WTC11 (cell line): ENCODE measurements at regions not wholly inside any gene's neighbourhood (a gene's known extent, or its start where the extent isn't known, plus 50 kb on each side); places are given as distances from the start of the nearest gene placed in this dataset.

ENCODE experiments used
- ATAC-seq: fragments of 200-7000 bp; cut with Tn5 transposase; 2 replicates; pipeline ENCODE4 v1.10.0; 2021; ENCODE audit warnings: mild to moderate bottlenecking, moderate library complexity
- CTCF ChIA-PET: fragments of 300-600 bp; sonication (Branson Sonifier 250); formaldehyde crosslinking; loops from one replicate; lab custom pipeline; 2021; ENCODE audit warnings: antibody characterized with exemption; lab: Charles Lee
- POLR2A ChIA-PET: fragments of 350-600 bp; sonication (Branson Sonifier 250); formaldehyde crosslinking; loops from one replicate; lab custom pipeline; 2021; ENCODE audit warnings: antibody characterized with exemption; lab: Charles Lee
- DNase-seq: peaks from one replicate; pipeline ENCODE4 v3.0.0; 2021; ENCODE audit warnings: low spot score
- H3K27ac Mint-ChIP-seq: 2 replicates; pipeline ENCODE4 v1.8.0; 2021; ENCODE audit warnings: mixed read lengths
- H3K27me3 Mint-ChIP-seq: 2 replicates; pipeline ENCODE4 v1.8.0; 2021; ENCODE audit warnings: low read depth, mild to moderate bottlenecking, moderate library complexity, mixed read lengths
- H3K36me3 Mint-ChIP-seq: 2 replicates; pipeline ENCODE4 v1.8.0; 2021; ENCODE audit warnings: mixed read lengths
- H3K4me1 Mint-ChIP-seq: 2 replicates; pipeline ENCODE4 v1.8.0; 2022; ENCODE audit warnings: mixed read lengths
- H3K4me3 Mint-ChIP-seq: 2 replicates; pipeline ENCODE4 v1.8.0; 2021; ENCODE audit warnings: mild to moderate bottlenecking, moderate library complexity, mixed read lengths
- H3K9me3 Mint-ChIP-seq: 2 replicates; pipeline ENCODE4 v1.8.0; 2021; ENCODE audit warnings: mixed read lengths
- AFF4 ChIP-seq: sonication (generic); formaldehyde crosslinking; IDR thresholded peaks from 2 replicates; pipeline ENCODE4 v1.8.1; 2023; ENCODE audit warnings: mild to moderate bottlenecking, missing genetic modification reagents, borderline replicate concordance
- ATF2 ChIP-seq: sonication (generic); formaldehyde crosslinking; IDR thresholded peaks from 2 replicates; pipeline ENCODE4 v1.8.1; 2022; ENCODE audit warnings: low read depth, missing genetic modification reagents, borderline replicate concordance
- FOXP1 ChIP-seq: sonication (generic); formaldehyde crosslinking; IDR thresholded peaks from 2 replicates; pipeline ENCODE4 v1.8.0; 2022; ENCODE audit warnings: missing genetic modification reagents, mild to moderate bottlenecking, moderate library complexity, borderline replicate concordance
- NR1H2 ChIP-seq: sonication (generic); formaldehyde crosslinking; IDR thresholded peaks from 2 replicates; pipeline ENCODE4 v1.9.0; 2021; ENCODE audit warnings: mild to moderate bottlenecking, moderate library complexity, missing genetic modification reagents
- NR2C2 ChIP-seq: sonication (generic); formaldehyde crosslinking; IDR thresholded peaks from 2 replicates; pipeline ENCODE4 v1.8.0; 2022; ENCODE audit warnings: mild to moderate bottlenecking, missing genetic modification reagents
- SMAD4 ChIP-seq: sonication (generic); formaldehyde crosslinking; IDR thresholded peaks from 2 replicates; pipeline ENCODE4 v1.8.0; 2022; ENCODE audit warnings: mild to moderate bottlenecking, missing genetic modification reagents
- SOX15 ChIP-seq: fragments of 250-450 bp; sonication (Bioruptor Pico); IDR thresholded peaks from 2 replicates; pipeline ENCODE4 v1.9.0; 2021; ENCODE audit warnings: mild to moderate bottlenecking
- SP1 ChIP-seq: sonication (generic); formaldehyde crosslinking; conservative IDR thresholded peaks from 2 replicates; pipeline ENCODE4 v1.8.1; 2022; ENCODE audit warnings: missing genetic modification reagents
- TCF7 ChIP-seq: sonication (generic); formaldehyde crosslinking; IDR thresholded peaks from 2 replicates; pipeline ENCODE4 v1.8.0; 2022; ENCODE audit warnings: mild to moderate bottlenecking, low read depth, missing genetic modification reagents, moderate library complexity
- TP53 ChIP-seq: sonication (generic); formaldehyde crosslinking; IDR thresholded peaks from 2 replicates; pipeline ENCODE4 v1.8.1; 2023; ENCODE audit warnings: mild to moderate bottlenecking, missing genetic modification reagents
- USF1 ChIP-seq: sonication (generic); formaldehyde crosslinking; IDR thresholded peaks from 2 replicates; pipeline ENCODE4 v1.8.0; 2022; ENCODE audit warnings: mild to moderate bottlenecking, missing genetic modification reagents
- ZNF416 ChIP-seq: fragments of 250-450 bp; sonication (Bioruptor Pico); IDR thresholded peaks from 2 replicates; pipeline ENCODE4 v1.9.0; 2021; ENCODE audit warnings: mild to moderate bottlenecking, inconsistent platforms
- ZNF425 ChIP-seq: fragments of 250-450 bp; sonication (Bioruptor Pico); conservative IDR thresholded peaks from 2 replicates; pipeline ENCODE4 v1.9.0; 2021; ENCODE audit warnings: mild to moderate bottlenecking
- TF ChIP-seq, protein P1 (sequence below): sonication (generic); formaldehyde crosslinking; conservative IDR thresholded peaks from 2 replicates; pipeline ENCODE4 v1.8.1; 2023; ENCODE audit warnings: mild to moderate bottlenecking, low read depth, missing genetic modification reagents, moderate library complexity
- TF ChIP-seq, protein P2 (sequence below): sonication (generic); formaldehyde crosslinking; IDR thresholded peaks from 2 replicates; pipeline ENCODE4 v1.8.1; 2022; ENCODE audit warnings: missing genetic modification reagents, borderline replicate concordance
- TF ChIP-seq, protein P3 (sequence below): sonication (generic); formaldehyde crosslinking; IDR thresholded peaks from 2 replicates; pipeline ENCODE4 v1.8.1; 2022; ENCODE audit warnings: mild to moderate bottlenecking, moderate library complexity, missing genetic modification reagents
- TF ChIP-seq, protein P4 (sequence below): sonication (generic); formaldehyde crosslinking; IDR thresholded peaks from 2 replicates; pipeline ENCODE4 v1.8.0; 2022; ENCODE audit warnings: mild to moderate bottlenecking, missing genetic modification reagents

- no peak for TF ChIP-seq ATF2
- TF ChIP-seq, protein P1, sequence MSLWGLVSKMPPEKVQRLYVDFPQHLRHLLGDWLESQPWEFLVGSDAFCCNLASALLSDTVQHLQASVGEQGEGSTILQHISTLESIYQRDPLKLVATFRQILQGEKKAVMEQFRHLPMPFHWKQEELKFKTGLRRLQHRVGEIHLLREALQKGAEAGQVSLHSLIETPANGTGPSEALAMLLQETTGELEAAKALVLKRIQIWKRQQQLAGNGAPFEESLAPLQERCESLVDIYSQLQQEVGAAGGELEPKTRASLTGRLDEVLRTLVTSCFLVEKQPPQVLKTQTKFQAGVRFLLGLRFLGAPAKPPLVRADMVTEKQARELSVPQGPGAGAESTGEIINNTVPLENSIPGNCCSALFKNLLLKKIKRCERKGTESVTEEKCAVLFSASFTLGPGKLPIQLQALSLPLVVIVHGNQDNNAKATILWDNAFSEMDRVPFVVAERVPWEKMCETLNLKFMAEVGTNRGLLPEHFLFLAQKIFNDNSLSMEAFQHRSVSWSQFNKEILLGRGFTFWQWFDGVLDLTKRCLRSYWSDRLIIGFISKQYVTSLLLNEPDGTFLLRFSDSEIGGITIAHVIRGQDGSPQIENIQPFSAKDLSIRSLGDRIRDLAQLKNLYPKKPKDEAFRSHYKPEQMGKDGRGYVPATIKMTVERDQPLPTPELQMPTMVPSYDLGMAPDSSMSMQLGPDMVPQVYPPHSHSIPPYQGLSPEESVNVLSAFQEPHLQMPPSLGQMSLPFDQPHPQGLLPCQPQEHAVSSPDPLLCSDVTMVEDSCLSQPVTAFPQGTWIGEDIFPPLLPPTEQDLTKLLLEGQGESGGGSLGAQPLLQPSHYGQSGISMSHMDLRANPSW (CRISPR knock-in tag) = no peak
- no peak for TF ChIP-seq AFF4 (CRISPR knock-in tag)
- TF ChIP-seq, protein P2, sequence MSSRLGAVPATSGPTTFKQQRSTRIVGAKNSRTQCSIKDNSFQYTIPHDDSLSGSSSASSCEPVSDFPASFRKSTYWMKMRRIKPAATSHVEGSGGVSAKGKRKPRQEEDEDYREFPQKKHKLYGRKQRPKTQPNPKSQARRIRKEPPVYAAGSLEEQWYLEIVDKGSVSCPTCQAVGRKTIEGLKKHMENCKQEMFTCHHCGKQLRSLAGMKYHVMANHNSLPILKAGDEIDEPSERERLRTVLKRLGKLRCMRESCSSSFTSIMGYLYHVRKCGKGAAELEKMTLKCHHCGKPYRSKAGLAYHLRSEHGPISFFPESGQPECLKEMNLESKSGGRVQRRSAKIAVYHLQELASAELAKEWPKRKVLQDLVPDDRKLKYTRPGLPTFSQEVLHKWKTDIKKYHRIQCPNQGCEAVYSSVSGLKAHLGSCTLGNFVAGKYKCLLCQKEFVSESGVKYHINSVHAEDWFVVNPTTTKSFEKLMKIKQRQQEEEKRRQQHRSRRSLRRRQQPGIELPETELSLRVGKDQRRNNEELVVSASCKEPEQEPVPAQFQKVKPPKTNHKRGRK (CRISPR knock-in tag) = no peak
- TF ChIP-seq, protein P3, sequence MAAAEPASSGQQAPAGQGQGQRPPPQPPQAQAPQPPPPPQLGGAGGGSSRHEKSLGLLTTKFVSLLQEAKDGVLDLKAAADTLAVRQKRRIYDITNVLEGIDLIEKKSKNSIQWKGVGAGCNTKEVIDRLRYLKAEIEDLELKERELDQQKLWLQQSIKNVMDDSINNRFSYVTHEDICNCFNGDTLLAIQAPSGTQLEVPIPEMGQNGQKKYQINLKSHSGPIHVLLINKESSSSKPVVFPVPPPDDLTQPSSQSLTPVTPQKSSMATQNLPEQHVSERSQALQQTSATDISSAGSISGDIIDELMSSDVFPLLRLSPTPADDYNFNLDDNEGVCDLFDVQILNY (CRISPR knock-in tag) = no peak
- TF ChIP-seq SMAD4 (CRISPR knock-in tag) = no peak
Observed at GRCh38 chr5:135266303-135266635, 132.8 kb downstream of the MACROH2A1 start (continued).

DNA sequence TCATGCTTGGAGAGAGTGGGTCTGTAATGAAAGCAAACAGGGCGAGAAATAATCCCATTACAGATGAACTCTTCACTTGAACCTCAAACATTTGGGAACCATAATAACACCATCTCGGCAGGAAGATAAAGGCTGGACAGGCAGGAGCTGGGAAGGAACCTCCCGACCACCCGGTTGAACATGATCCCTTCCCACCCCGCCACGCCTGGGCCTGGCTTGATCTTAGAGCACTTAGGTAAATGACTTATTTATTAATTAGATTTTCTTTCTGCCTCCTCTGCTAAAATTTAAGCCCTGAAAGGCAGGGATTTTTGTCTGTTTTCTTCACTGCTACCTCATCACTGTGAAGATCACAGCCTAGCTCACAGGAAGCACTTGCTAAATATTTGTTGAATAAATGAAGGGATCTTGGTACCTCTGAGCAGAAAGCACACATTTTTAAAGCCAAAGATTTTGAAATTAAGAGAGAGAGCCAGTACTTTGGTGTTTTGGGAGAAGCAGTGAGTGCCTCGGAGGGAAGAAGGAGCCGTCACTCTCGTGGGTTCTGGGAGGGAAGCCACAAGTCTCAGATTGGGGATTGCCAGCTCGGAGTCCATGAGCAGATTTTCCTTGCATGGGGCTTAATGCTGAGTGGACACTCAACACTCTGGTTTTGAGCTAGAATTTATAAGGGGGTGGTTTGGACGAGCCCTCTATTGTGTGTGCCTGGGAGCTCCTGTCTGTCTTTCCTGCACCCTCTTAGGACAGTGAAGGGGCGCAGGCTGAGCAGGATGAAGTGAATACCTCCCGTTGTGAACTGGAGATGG is 133.3 kb downstream of the MACROH2A1 start:
- no peaks in the 10 kb centered on the region; the same call in 1 of the 2 replicates for H3K27me3 Mint-ChIP-seq
- no peaks in the 10 kb centered on the region for H3K4me1 Mint-ChIP-seq
- ChIA-PET CTCF (interaction anchor here (1.6 kb wide), 1 partner anchor 74 kb away, joined by 7 read pairs; no protein-coding TSS in a partner anchor), POLR2A (no interaction called here)
- H3K27ac Mint-ChIP-seq = no peak overlapping the region
- ATAC-seq (no peak), DNase-seq (no peak)
- H3K4me3 Mint-ChIP-seq = no peak overlapping the region
- peaks cover 18% of the 10 kb centered on the region for H3K9me3 Mint-ChIP-seq
- TF ChIP-seq TP53 (CRISPR knock-in tag) = no peak
- TF ChIP-seq SP1 (CRISPR knock-in tag) = no peak
- no peak for TF ChIP-seq NR2C2 (CRISPR knock-in tag)
- no peak for TF ChIP-seq TCF7 (CRISPR knock-in tag)
- TF ChIP-seq, protein P4, sequence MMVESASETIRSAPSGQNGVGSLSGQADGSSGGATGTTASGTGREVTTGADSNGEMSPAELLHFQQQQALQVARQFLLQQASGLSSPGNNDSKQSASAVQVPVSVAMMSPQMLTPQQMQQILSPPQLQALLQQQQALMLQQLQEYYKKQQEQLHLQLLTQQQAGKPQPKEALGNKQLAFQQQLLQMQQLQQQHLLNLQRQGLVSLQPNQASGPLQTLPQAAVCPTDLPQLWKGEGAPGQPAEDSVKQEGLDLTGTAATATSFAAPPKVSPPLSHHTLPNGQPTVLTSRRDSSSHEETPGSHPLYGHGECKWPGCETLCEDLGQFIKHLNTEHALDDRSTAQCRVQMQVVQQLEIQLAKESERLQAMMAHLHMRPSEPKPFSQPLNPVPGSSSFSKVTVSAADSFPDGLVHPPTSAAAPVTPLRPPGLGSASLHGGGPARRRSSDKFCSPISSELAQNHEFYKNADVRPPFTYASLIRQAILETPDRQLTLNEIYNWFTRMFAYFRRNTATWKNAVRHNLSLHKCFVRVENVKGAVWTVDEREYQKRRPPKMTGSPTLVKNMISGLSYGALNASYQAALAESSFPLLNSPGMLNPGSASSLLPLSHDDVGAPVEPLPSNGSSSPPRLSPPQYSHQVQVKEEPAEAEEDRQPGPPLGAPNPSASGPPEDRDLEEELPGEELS (CRISPR knock-in tag) = no peak
- TF ChIP-seq ZNF425 (CRISPR knock-in tag) = no peak
- TF ChIP-seq ZNF416 (CRISPR knock-in tag) = no peak
- no peak for TF ChIP-seq NR1H2 (CRISPR knock-in tag)
- TF ChIP-seq USF1 (CRISPR knock-in tag) = no peak
- no peak for TF ChIP-seq SMAD4 (CRISPR knock-in tag)
- no peak for TF ChIP-seq SOX15 (CRISPR knock-in tag)
- TF ChIP-seq FOXP1 = no peak
- TF ChIP-seq, protein P3 (CRISPR knock-in tag) = no peak
- peaks cover 5% of the 10 kb centered on the region for H3K36me3 Mint-ChIP-seq
